ENCODE measurements at regions not wholly inside any gene's neighbourhood (a gene's known extent, or its start where the extent isn't known, plus 50 kb on each side); places are given as distances from the start of the nearest gene placed in this dataset.

GRCh38 chr5:96157841-96158291 lies 196.2 kb upstream of the ELL2 start:
- no peak for DNase-seq

- DNase-seq, result no peak
Measured at GRCh38 chr5:96157077-96157780, 195.6 kb upstream of the ELL2 start.

- DNase-seq, result no peak
Measured at GRCh38 chr5:96155147-96155546, 193.5 kb upstream of the ELL2 start.

DNA sequence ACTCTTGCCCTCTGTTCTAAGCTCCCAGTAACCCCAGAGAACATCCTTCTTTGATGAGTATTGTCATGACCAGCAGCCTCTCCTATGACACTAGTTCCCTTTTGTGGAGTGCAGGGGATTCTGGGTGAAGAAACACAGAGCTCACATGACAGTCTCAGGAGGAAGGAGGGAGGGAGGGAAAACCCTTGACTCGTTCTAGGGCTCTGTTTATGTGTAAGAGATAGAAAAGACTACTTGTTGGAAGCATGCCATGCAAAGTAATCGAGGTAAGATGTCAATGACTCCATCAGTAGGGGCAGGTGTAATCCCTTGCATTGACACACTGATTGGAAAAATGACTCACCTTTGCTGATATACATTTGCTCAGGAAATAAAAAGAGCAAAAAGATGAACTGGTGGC lies 190.2 kb upstream of the ELL2 start:
- DNase-seq, result no peak

DNA sequence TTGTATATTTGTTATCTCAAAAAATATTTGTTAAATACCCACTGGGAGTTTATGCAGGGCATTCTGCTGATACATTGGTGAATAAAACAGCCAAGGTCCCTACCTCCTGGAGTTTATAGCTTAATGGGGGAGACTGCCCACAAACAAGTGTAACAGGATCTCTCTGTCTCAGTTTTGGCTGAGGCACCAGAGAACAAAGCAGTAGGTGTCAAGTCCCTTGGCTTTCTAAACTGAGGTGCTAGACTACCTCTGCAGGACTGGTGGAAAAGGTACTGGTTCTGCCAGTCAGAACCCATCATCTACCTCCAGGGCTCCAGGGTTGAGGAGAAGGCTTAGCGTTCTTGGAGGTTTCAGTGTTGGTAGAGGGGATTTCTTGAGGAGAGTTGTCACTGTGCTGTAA lies 188.4 kb upstream of the ELL2 start:
- no peak for DNase-seq

GRCh38 chr5:96149546-96149945 lies 187.9 kb upstream of the ELL2 start:
- DNase-seq, result no peak

- DNase-seq, result no peak
Measured at GRCh38 chr5:96149021-96149420, 187.4 kb upstream of the ELL2 start.

GRCh38 chr5:96148376-96148775 lies 186.7 kb upstream of the ELL2 start:
- no peak for DNase-seq

DNA sequence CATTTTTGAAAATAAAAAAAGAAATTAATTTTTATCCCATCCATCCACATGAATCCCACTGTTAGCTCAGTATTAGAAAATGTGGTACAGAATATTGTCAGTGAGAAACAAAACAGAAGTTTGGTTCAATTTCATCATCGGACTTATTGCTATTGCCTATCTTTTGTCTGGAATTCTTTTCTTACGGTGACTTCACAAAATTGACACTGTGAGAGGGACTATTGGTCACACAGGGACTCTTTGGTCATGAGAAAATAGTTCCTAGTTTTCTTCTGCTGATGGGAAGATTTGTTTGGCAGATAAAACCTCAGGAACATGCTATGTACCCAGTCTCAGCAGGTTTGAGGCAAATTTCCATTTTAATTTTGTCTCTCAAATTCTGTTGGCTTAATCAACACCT lies 186.2 kb upstream of the ELL2 start:
- DNase-seq, result no peak

DNA sequence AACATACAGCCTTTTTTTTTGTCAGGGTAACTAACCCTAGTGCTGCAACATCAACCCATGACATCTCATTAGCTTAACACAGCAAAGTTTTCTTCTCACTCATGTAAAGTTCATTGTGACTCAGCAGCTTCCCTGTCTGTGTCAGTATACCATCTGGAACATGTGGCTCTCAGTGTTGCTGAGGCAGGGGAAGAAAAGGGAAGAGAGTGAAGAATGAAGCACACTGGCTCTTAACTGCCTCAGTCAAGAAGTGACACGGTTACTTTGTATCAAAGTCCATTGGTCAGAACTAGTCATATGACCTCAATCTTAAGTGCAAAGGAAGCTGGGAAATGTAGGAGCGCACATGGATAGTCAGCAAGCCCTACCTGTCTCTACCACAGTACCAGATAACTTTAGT lies 185.0 kb upstream of the ELL2 start:
- no peak for DNase-seq

- no peak for DNase-seq
Measured at GRCh38 chr5:96144289-96144688, 182.6 kb upstream of the ELL2 start.

GRCh38 chr5:96143450-96143849 lies 181.8 kb upstream of the ELL2 start:
- no peak for DNase-seq

GRCh38 chr5:96142786-96143434 lies 181.3 kb upstream of the ELL2 start:
- DNase-seq, result no peak

GRCh38 chr5:96142184-96142781 lies 180.6 kb upstream of the ELL2 start:
- no peak for DNase-seq

GRCh38 chr5:96141749-96142148 lies 180.1 kb upstream of the ELL2 start:
- no peak for DNase-seq

DNA sequence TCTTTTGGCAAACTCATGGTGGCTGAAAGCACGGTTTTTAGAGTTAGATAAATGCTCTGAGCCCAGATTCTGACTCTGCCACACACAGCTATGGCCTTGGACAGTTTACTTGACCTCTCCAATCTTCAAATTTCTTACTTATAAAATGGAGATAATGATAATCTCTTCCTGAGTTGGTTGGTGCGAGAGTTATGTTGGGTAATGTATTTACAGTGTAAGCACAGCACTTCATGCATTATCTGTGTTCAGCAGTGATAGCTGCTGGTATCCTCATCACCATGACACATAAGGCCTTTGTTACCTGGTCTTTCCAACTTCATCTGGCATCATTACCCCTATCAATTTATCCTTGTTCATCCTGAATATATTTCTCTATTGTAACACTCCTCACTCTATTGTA lies 178.8 kb upstream of the ELL2 start:
- no peak for DNase-seq

DNA sequence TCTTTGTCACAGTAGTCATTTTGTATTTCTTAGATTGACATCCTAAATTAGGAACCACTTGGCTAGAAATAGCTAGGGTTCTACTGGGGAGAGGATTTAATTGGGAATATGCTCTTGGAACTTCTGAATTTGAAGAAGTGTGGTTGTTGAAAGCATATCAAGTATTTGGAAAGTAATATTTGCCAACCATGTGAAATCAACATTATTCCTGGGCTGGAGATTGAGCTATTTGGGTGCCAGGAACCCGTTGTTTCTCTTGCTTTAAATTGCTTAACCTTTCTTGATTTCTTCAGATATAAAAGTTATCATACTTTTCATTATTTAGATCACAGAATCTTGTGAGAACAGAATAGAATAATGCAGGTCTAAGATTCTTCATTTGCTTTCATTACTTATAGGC lies 178.4 kb upstream of the ELL2 start:
- DNase-seq, result no peak

DNA sequence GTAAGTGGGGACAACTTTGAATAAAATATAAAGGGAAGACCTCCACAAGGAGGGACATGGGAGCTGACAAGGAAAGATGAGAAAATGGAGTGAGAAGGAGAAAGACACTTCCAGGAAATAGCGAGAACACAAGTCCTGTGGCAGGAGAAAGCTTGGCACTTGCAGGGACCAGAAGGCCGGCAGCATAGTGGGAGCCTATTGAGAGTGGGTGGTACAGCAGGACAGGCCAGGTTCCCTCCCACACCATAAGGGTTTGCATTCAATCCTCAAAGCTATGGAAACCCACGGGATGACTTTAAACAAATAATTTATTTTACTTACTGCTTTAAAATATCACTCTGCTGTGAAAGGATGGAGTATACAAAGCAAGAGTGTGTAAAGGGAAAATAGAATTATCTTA lies 173.2 kb upstream of the ELL2 start:
- DNase-seq, result no peak

GRCh38 chr5:96133341-96134079 lies 171.9 kb upstream of the ELL2 start:
- no peak for DNase-seq

DNA sequence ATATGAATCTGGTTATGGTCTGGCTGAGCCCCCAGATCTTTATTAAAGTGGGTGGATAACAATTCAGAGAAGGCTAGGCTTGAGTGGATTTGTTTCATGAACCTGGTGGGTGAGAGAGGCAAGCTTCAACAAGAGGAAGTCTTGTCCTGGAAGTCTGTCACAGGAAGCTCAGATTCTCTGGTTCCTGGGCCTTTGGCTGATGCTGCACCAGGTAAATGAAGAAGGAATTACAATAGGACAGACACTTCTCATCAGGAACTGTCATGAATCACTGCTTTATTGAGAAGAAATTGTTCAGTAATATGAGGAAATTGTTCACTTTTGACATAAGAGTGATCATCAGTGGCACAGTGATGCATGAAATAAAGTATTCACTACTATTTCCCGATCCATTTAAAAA lies 167.6 kb upstream of the ELL2 start:
- no peak for DNase-seq

DNA sequence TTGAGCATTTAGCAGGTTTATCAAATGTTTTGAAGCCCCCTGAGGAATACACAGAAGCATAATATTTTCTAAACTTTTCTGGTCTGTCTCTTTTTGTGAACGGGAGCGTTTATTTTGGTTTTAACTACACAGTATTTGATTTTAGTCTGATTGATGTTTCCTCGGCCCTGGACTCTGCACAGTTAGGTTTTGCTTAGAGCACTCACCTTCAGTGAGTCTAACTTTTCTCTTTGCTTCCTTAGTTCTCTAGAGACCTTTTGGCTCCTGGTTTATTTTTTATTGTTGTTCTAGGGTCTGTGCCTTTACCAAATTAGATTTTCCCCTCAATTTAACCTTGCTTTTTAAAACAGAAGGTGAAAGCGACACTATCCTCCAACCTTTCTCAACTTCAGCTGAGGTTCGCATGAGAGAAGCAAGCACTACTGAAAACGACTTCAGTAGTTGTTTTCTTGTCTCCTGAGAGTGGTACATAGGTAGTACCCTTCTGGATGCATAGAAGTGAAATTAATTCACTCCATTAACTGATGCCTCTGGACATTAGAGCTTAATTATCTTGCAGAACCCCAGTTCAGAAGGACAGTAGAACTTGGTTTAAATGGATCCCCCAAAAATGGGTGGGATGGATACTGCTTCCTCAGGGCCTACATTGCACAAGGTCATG lies 166.7 kb upstream of the ELL2 start:
- no peak for DNase-seq

GRCh38 chr5:96127538-96127937 lies 165.9 kb upstream of the ELL2 start:
- DNase-seq, result no peak

- DNase-seq, result no peak
Measured at GRCh38 chr5:96125231-96125891, 163.7 kb upstream of the ELL2 start.

All from SHP77 treated with DMSO at 0.1 percent for 48 hours (cell line).